NT2/D1 (cell line): ENCODE measurements at regions not wholly inside any gene's neighbourhood (a gene's known extent, or its start where the extent isn't known, plus 50 kb on each side); places are given as distances from the start of the nearest gene placed in this dataset.

Experiments
- SUZ12 ChIP-seq: IDR thresholded peaks from 2 replicates; pipeline ENCODE4 v1.6.1; 2011; ENCODE audit not compliant: insufficient read length, insufficient read depth; ENCODE audit errors: extremely low read depth
- YY1 ChIP-seq: IDR thresholded peaks from 2 replicates; pipeline ENCODE4 v1.6.1; 2011; ENCODE audit not compliant: insufficient read length, insufficient read depth
- ZNF274 ChIP-seq: IDR thresholded peaks from 2 replicates; pipeline ENCODE4 v1.6.1; 2011; ENCODE audit warnings: mild to moderate bottlenecking, low read depth, low read length

GRCh38 chr5:133897431-133897830, 71.0 kb downstream of the C5orf15 start:
- TF ChIP-seq SUZ12 (no peak), YY1 (no peak), ZNF274 (no peak)
